IMR-90 (cell line): ENCODE measurements at regions not wholly inside any gene's neighbourhood (a gene's known extent, or its start where the extent isn't known, plus 50 kb on each side); places are given as distances from the start of the nearest gene placed in this dataset.

ENCODE experiments used
- ATAC-seq: fragments of 200-7000 bp; cut with Tn5 transposase; 2 replicates; pipeline ENCODE4 v1.9.1; 2020; ENCODE audit warnings: low read depth, mild to moderate bottlenecking, moderate library complexity
- BruUV-seq: library from RNA; stranded (reverse); fragments of 400-500 nt; replicated peaks from 2 replicates; lab custom pipeline; 2021; lab: Mats Ljungman, UMichigan
- CTCF ChIA-PET: fragments of 300-600 bp; formaldehyde crosslinking; extraction: SDS; loops from one replicate; lab custom pipeline; 2021; ENCODE audit warnings: antibody characterized with exemption; lab: Yijun Ruan, JAX
- POLR2A ChIA-PET: fragments of 300-600 bp; sonication (Branson Sonifier 250); formaldehyde crosslinking; loops from one replicate; lab custom pipeline; 2022; ENCODE audit warnings: antibody characterized with exemption; ENCODE audit not compliant: unreplicated experiment; lab: Charles Lee
- DNase-seq: peaks from one replicate; pipeline ENCODE4 v3.0.0; 2013
- H2AFZ ChIP-seq: replicated peaks from 2 replicates; pipeline ENCODE3; 2013; ENCODE audit warnings: low read length, mild to moderate bottlenecking; ENCODE audit not compliant: poor library complexity
- H2AK5ac ChIP-seq: 2 replicates; pipeline ENCODE4 v1.6.1; 2013; ENCODE audit warnings: low read depth, low read length, inconsistent platforms
- H2AK9ac ChIP-seq: replicated peaks from 2 replicates; pipeline ENCODE3; 2013; ENCODE audit warnings: mild to moderate bottlenecking, low read depth, low read length, moderate library complexity; ENCODE audit not compliant: poor library complexity
- H2BK120ac ChIP-seq: 2 replicates; pipeline ENCODE4 v1.6.1; 2013; ENCODE audit warnings: low read depth, low read length, inconsistent platforms
- H2BK15ac ChIP-seq: 3 replicates; pipeline ENCODE4 v1.6.1; 2013; ENCODE audit warnings: low read depth, low read length, inconsistent platforms
- H2BK20ac ChIP-seq: 2 replicates; pipeline ENCODE4 v1.6.1; 2013; ENCODE audit warnings: low read depth, mild to moderate bottlenecking, inconsistent platforms, low read length, moderate library complexity
- H2BK5ac ChIP-seq: 2 replicates; pipeline ENCODE4 v1.6.1; 2013; ENCODE audit warnings: mild to moderate bottlenecking, low read depth, low read length, inconsistent platforms; ENCODE audit not compliant: poor library complexity, severe bottlenecking
- H3K14ac ChIP-seq: replicated peaks from 2 replicates; pipeline ENCODE4 v1.6.1; 2013; ENCODE audit warnings: low read depth, low read length, inconsistent platforms
- H3K18ac ChIP-seq: 2 replicates; pipeline ENCODE4 v1.6.1; 2013; ENCODE audit warnings: low read depth, low read length, control low read depth
- H3K23ac ChIP-seq: 2 replicates; pipeline ENCODE4 v1.6.1; 2013; ENCODE audit warnings: low read depth, low read length, inconsistent platforms
- H3K27ac ChIP-seq: 2 replicates; pipeline ENCODE4 v1.5.1; 2013; ENCODE audit warnings: mild to moderate bottlenecking, control low read depth, low read length; ENCODE audit not compliant: insufficient read depth
- H3K27me3 ChIP-seq: 2 replicates; pipeline ENCODE4 v1.6.1; 2013; ENCODE audit warnings: low read length; ENCODE audit not compliant: control insufficient read depth, insufficient read depth
- H3K36me3 ChIP-seq: 2 replicates; pipeline ENCODE4 v1.6.1; 2013; ENCODE audit warnings: low read length, mixed read lengths; ENCODE audit not compliant: control insufficient read depth, insufficient read depth
- H3K4ac ChIP-seq: 2 replicates; pipeline ENCODE4 v1.6.1; 2013; ENCODE audit warnings: low read depth, low read length, inconsistent platforms
- H3K4me1 ChIP-seq: 2 replicates; pipeline ENCODE4 v1.6.1; 2013; ENCODE audit warnings: low read length, mixed read lengths; ENCODE audit not compliant: control insufficient read depth, insufficient read depth
- H3K4me2 ChIP-seq: 2 replicates; pipeline ENCODE4 v1.6.1; 2013; ENCODE audit warnings: low read depth, mild to moderate bottlenecking, control low read depth, low read length, moderate library complexity
- H3K4me3 ChIP-seq: 2 replicates; pipeline ENCODE4 v1.5.1; 2013; ENCODE audit warnings: low read depth, mild to moderate bottlenecking, control low read depth, low read length, moderate library complexity; ENCODE audit not compliant: insufficient read depth
- H3K56ac ChIP-seq: 2 replicates; pipeline ENCODE4 v1.6.1; 2013; ENCODE audit warnings: low read length, inconsistent platforms; ENCODE audit not compliant: insufficient read depth; ENCODE audit errors: extremely low read depth
- H3K79me1 ChIP-seq, 2 experiments: 2 replicates each; pipeline ENCODE4 v1.6.1; 2013; ENCODE audit warnings: low read length in 2 of 2, inconsistent platforms in 1 of 2, low read depth in 1 of 2
- H3K9ac ChIP-seq: 2 replicates; pipeline ENCODE4 v1.6.1; 2013; ENCODE audit warnings: low read depth, low read length, control low read depth
- H3K9me1 ChIP-seq: 2 replicates; pipeline ENCODE4 v1.6.1; 2013; ENCODE audit warnings: low read length, inconsistent platforms; ENCODE audit not compliant: insufficient read depth
- H3K9me3 ChIP-seq: 2 replicates; pipeline ENCODE4 v1.6.1; 2013; ENCODE audit warnings: low read length; ENCODE audit not compliant: control insufficient read depth, insufficient read depth
- H4K20me1 ChIP-seq: 2 replicates; pipeline ENCODE4 v1.6.1; 2013; ENCODE audit warnings: low read length, inconsistent platforms; ENCODE audit not compliant: insufficient read depth
- H4K5ac ChIP-seq: 2 replicates; pipeline ENCODE4 v1.6.1; 2013; ENCODE audit warnings: mild to moderate bottlenecking, low read depth, low read length, control low read depth
- H4K8ac ChIP-seq, 2 experiments: 2 replicates each; pipeline ENCODE4 v1.6.1; 2013; ENCODE audit warnings: low read depth in 2 of 2, low read length in 2 of 2, control low read depth in 1 of 2, inconsistent platforms in 1 of 2
- H4K91ac ChIP-seq: 2 replicates; pipeline ENCODE4 v1.6.1; 2013; ENCODE audit warnings: low read depth, low read length, inconsistent platforms; ENCODE audit not compliant: insufficient read depth
- RFX5 ChIP-seq: IDR thresholded peaks from 2 replicates; pipeline ENCODE4 v1.8.0; 2012; ENCODE audit warnings: low read depth, mild to moderate bottlenecking, low read length, moderate library complexity
- WGBS, 2 experiments: methylation state at CpG; one replicate each; pipeline versions ENCODE4 v1.1.5 to v1.1.7; 2013; ENCODE audit warnings: missing lambda C conversion rate in 2 of 2; ENCODE audit not compliant: insufficient read length in 1 of 2; ENCODE audit errors: extremely low coverage in 2 of 2; 5-methylcytosine and 5-hydroxymethylcytosine counted together
- dilution Hi-C: fragments of 300-500 bp; cut with HindIII; formaldehyde crosslinking; loops from one replicate; pipeline ENCODE4 v1.14.3; 2018; ENCODE audit warnings: low sequenced_read_pairs; ENCODE audit not compliant: unreplicated experiment
- in situ Hi-C: fragments of 300-500 bp; cut with MboI; formaldehyde crosslinking; loops from 3 replicates; pipeline ENCODE4 v1.14.3; 2019; ENCODE audit warnings: low sequenced_read_pairs, inconsistent platforms, mixed read lengths
- intact Hi-C: fragments of 100-400 bp; cut with micrococcal nuclease; formaldehyde crosslinking; loops from 2 replicates; pipeline ENCODE4 v1.10.0; 2022

DNA sequence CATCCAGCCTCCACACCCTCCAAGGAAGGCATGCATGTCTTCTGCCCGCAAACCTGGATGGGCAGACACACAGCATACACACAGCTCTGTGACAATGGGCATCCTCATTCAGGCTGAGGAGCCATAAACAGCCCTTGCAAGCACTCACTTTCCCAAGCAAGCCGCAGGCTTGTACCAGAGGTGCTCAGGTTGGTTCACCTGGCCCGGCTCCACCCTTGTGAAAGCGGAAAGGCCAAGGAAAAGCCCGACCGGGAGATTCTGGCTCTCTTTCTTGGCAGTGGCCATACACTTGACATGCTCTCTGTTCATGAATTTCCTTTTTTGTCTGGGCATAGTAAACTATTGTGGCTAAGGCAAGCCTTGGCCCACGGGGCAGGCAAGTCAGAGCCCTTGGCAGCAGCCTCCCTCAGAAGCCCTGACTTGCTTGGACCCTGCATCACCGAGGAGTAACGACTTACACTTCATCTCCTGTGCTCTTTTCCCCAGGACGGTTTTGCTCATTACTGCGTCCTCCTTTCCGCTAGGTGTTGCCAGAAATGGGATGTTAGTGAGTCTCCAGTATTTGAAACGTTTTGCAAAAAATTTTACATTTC is 74.6 kb upstream of the BNC1 start:
- BruUV-seq = no TSS peak
- Histone ChIP-seq H3K27ac (no peak overlapping the region), H3K56ac (no peak overlapping the region), H3K4me3 (no peak overlapping the region), H3K36me3 (no peaks in the 10 kb centered on the region), H4K8ac (no peak overlapping the region), H2AK9ac (no peak overlapping the region), H3K9me3 (no peaks in the 10 kb centered on the region), H2BK15ac (no peak overlapping the region), H2AFZ (no peak overlapping the region), H3K9ac (no peak overlapping the region), H4K5ac (no peak overlapping the region), H3K79me1 (no peaks in the 10 kb centered on the region), H2BK5ac (no peak overlapping the region), H4K91ac (no peak overlapping the region), H3K4me1 (no peaks in the 10 kb centered on the region), H3K27me3 (peaks cover 9% of the 10 kb centered on the region), H3K9me1 (no peaks in the 10 kb centered on the region), H3K4me2 (no peak overlapping the region), H3K4ac (no peak overlapping the region), H3K14ac (no peak overlapping the region), H2AK5ac (no peak overlapping the region), H2BK120ac (no peak overlapping the region), H3K23ac (no peak overlapping the region), H2BK20ac (no peak overlapping the region), H3K18ac (no peak overlapping the region), H4K20me1 (no peaks in the 10 kb centered on the region)
- TF ChIP-seq RFX5 = no peak
- dilution Hi-C loops (no loop called here), intact Hi-C loops (no loop called here), in situ Hi-C loops (no loop called here)
- ATAC-seq (no peak), DNase-seq (no peak)
- ChIA-PET POLR2A (no interaction called here), CTCF (no interaction called here)
- 84% methylated on average over 4 of the region's 13 CpGs; no CpG with 5 or more reads in 1 of the 2 experiments for WGBS, 2 experiments
